DND-41 (cell line): ENCODE measurements at regions not wholly inside any gene's neighbourhood (a gene's known extent, or its start where the extent isn't known, plus 50 kb on each side); places are given as distances from the start of the nearest gene placed in this dataset.

ENCODE experiments used
- ATAC-seq: fragments of 200-7000 bp; cut with Tn5 transposase; 3 replicates; pipeline ENCODE4 v1.9.1; 2021; ENCODE audit warnings: low read depth; ENCODE audit not compliant: insufficient read depth
- DNase-seq: peaks from one replicate; pipeline ENCODE4 v3.0.0-alpha.2; 2020
- H2AFZ ChIP-seq: 2 replicates; pipeline ENCODE4 v1.6.0; 2012; ENCODE audit warnings: low read depth, low read length
- H3K27ac ChIP-seq: 2 replicates; pipeline ENCODE4 v1.5.1; 2012; ENCODE audit warnings: low read length, inconsistent platforms
- H3K27me3 ChIP-seq: fragments of 200-600 bp; sonication (generic); 2 replicates; pipeline ENCODE4 v1.6.0; 2012; ENCODE audit warnings: low read length, mild to moderate bottlenecking, inconsistent platforms; ENCODE audit not compliant: insufficient read depth, poor library complexity
- H3K36me3 ChIP-seq: 2 replicates; pipeline ENCODE4 v1.5.1; 2012; ENCODE audit warnings: low read length, inconsistent platforms; ENCODE audit not compliant: insufficient read depth
- H3K4me1 ChIP-seq: 2 replicates; pipeline ENCODE4 v1.5.1; 2012; ENCODE audit warnings: mild to moderate bottlenecking, low read length; ENCODE audit not compliant: insufficient read depth
- H3K4me2 ChIP-seq: 2 replicates; pipeline ENCODE4 v1.6.0; 2012; ENCODE audit warnings: mild to moderate bottlenecking, moderate library complexity, low read length, inconsistent platforms; ENCODE audit not compliant: insufficient read depth
- H3K4me3 ChIP-seq, 2 experiments: fragments of 200-600 bp in 1 of 2; shearing (Covaris generic) in 1 of 2; 2 replicates each; pipeline ENCODE4 v1.5.1; 2012 to 2016; ENCODE audit warnings: inconsistent platforms in 2 of 2, low read length in 2 of 2, mild to moderate bottlenecking in 2 of 2, low read depth in 1 of 2, moderate library complexity in 1 of 2
- H3K79me2 ChIP-seq: 2 replicates; pipeline ENCODE4 v1.6.0; 2012; ENCODE audit warnings: low read length, inconsistent platforms; ENCODE audit not compliant: insufficient read depth
- H3K9ac ChIP-seq: 2 replicates; pipeline ENCODE4 v1.6.0; 2012; ENCODE audit warnings: low read depth, mild to moderate bottlenecking, inconsistent platforms, low read length, moderate library complexity
- H3K9me3 ChIP-seq: 2 replicates; pipeline ENCODE4 v1.5.1; 2012; ENCODE audit warnings: low read length, moderate library complexity, mild to moderate bottlenecking, inconsistent platforms; ENCODE audit not compliant: insufficient read depth, severe bottlenecking
- H4K20me1 ChIP-seq: 2 replicates; pipeline ENCODE4 v1.6.0; 2012; ENCODE audit warnings: low read length; ENCODE audit not compliant: insufficient read depth
- EZH2 ChIP-seq: IDR thresholded peaks from 3 replicates; pipeline ENCODE4 v1.6.1; 2012; ENCODE audit warnings: borderline replicate concordance, low read depth, mild to moderate bottlenecking, moderate library complexity, low read length, inconsistent platforms; ENCODE audit not compliant: severe bottlenecking
- TF ChIP-seq, protein P1 (sequence below): IDR thresholded peaks from 2 replicates; pipeline ENCODE4 v1.5.1; 2012; ENCODE audit warnings: borderline replicate concordance, low read length, moderate library complexity, mild to moderate bottlenecking; ENCODE audit not compliant: poor library complexity, severe bottlenecking; ENCODE audit errors: extremely low read depth

DNA sequence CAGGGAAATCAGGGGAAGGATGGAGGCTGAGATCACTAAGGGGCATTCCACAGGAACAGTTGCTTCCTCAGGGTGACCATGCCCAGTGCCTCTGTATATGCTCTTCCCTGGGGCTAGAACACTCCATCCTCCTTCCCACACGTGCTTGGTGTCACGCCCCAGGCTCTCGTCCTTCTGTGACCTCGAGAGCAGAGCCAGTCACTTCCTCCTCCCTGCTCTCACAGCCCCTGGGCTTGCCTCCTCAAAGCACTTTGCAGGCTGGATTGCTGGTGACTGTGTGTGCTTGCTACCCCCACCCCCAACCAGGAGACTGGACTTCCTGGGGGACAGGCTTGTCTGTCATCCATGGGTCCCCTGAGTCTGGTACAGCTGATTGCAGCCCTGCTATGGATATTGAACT lies 56.5 kb upstream of the AMPD3 start:
- ATAC-seq (no peak), DNase-seq (no peak)
- Histone ChIP-seq H2AFZ (no peak overlapping the region), H3K4me1 (no peaks in the 10 kb centered on the region), H4K20me1 (no peaks in the 10 kb centered on the region), H3K27me3 (peaks cover 17% of the 10 kb centered on the region), H3K79me2 (no peaks in the 10 kb centered on the region), H3K4me2 (no peak overlapping the region), H3K9me3 (no peaks in the 10 kb centered on the region), H3K4me3 (no peak overlapping the region), H3K9ac (no peak overlapping the region), H3K36me3 (no peaks in the 10 kb centered on the region), H3K27ac (no peak overlapping the region)
- TF ChIP-seq, protein P1, sequence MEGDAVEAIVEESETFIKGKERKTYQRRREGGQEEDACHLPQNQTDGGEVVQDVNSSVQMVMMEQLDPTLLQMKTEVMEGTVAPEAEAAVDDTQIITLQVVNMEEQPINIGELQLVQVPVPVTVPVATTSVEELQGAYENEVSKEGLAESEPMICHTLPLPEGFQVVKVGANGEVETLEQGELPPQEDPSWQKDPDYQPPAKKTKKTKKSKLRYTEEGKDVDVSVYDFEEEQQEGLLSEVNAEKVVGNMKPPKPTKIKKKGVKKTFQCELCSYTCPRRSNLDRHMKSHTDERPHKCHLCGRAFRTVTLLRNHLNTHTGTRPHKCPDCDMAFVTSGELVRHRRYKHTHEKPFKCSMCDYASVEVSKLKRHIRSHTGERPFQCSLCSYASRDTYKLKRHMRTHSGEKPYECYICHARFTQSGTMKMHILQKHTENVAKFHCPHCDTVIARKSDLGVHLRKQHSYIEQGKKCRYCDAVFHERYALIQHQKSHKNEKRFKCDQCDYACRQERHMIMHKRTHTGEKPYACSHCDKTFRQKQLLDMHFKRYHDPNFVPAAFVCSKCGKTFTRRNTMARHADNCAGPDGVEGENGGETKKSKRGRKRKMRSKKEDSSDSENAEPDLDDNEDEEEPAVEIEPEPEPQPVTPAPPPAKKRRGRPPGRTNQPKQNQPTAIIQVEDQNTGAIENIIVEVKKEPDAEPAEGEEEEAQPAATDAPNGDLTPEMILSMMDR, result no peak
- no peak for TF ChIP-seq EZH2

DNA sequence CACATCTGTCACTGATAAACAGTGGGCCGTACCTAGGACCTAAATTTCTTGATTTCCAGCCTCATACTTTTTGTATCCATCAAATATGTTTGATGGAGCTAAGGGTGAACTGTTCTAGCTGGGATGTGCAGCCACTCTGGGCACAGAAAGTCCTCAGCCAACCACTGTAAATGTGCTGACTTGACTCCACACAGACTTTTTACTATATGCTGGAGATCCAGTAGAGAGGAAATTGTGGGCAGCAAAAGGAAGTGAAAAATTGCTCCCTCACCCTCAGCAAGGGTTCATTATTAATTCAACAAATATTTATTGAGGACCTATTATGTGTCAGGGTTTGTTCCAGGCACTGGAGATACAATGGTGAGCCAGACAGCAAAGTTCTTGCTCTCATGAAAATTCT lies 54.2 kb upstream of the AMPD3 start:
- Histone ChIP-seq H3K9ac (no peak overlapping the region), H2AFZ (no peak overlapping the region), H3K36me3 (no peaks in the 10 kb centered on the region), H4K20me1 (0 out of 2 replicates have a peak, but pooled peaks cover 2% of the 10 kb centered on the region), H3K9me3 (no peaks in the 10 kb centered on the region), H3K27ac (no peak overlapping the region), H3K79me2 (no peaks in the 10 kb centered on the region), H3K4me3 (no peak overlapping the region), H3K4me2 (no peak overlapping the region), H3K27me3 (peaks cover 17% of the 10 kb centered on the region), H3K4me1 (no peaks in the 10 kb centered on the region)
- TF ChIP-seq EZH2, result no peak
- TF ChIP-seq, protein P1, result no peak
- DNase-seq (no peak), ATAC-seq (no peak)

DNA sequence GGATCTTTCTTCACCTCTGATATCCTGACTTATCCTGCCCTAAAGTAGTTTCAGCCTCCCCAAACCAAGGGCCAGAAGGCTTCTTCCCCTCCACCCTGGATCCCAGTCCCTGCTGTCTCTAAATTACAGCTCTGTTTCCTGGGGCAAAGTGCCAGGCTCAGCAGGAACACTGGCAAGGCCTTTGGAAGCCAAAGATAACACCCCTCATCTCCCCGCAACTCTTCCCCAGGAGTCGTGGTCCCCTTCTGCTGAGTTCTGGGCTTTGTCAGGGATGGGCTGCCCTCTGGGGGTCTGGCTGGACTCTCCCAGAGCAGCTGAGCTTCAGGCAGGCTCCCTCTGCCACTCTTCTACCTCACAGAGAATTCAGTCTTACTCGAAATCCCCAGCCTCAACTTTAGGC lies 53.8 kb upstream of the AMPD3 start:
- H4K20me1 ChIP-seq, result 0 out of 2 replicates have a peak, but pooled peaks cover 3% of the 10 kb centered on the region
- no peaks in the 10 kb centered on the region for H3K79me2 ChIP-seq
- H3K9me3 ChIP-seq, result no peaks in the 10 kb centered on the region
- ATAC-seq (no peak), DNase-seq (no peak)
- H3K36me3 ChIP-seq, result no peaks in the 10 kb centered on the region
- H3K4me2 ChIP-seq, result no peak overlapping the region
- peaks cover 13% of the 10 kb centered on the region for H3K27me3 ChIP-seq
- no peak for TF ChIP-seq EZH2
- TF ChIP-seq, protein P1, result no peak
- no peaks in the 10 kb centered on the region; the same call in 1 of the 2 replicates for H3K4me1 ChIP-seq
- H3K27ac ChIP-seq, result no peak overlapping the region
- H3K4me3 ChIP-seq, result no peak overlapping the region
- no peak overlapping the region for H3K9ac ChIP-seq
- no peak overlapping the region for H2AFZ ChIP-seq

DNA sequence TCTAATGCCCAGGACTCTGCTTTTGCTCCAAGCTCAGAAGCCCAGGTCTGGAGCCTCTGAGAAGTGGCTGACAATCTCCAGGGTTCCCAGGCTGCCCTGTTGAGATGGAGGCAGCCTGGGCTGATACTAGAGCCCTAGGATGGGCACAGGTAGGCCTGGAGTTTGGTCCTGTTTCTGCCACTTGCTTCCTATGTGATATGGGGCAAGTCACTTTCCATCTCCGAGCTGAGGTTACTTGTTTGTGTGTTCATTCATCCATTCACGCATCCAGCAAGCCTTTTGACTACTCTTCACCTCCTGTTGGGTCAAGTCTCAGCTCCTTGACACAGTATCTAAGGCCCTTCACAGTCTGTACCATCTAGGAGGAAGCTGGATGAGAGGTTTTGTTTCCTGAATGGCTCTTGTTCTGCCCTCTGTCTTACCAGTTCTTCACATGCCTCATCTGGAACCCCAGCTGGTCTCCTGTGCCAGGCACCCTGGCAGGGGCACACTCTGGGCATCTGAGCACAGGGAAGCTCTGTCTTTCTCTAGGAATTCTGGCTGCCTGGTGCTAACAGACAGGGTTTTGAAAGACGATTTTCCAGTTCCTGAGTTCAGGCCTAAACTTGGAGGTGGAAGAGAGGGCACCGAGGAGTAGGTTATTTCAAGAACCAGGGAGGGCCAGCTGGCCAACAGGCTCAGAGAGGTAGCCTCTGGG lies 53.2 kb upstream of the AMPD3 start:
- Histone ChIP-seq H4K20me1 (0 out of 2 replicates have a peak, but pooled peaks cover 3% of the 10 kb centered on the region), H3K36me3 (no peaks in the 10 kb centered on the region), H3K4me1 (no peaks in the 10 kb centered on the region; the same call in 1 of the 2 replicates), H3K9ac (no peak overlapping the region), H3K4me2 (no peak overlapping the region), H2AFZ (no peak overlapping the region), H3K4me3 (no peak overlapping the region), H3K27ac (no peak overlapping the region), H3K79me2 (no peaks in the 10 kb centered on the region), H3K27me3 (peaks cover 7% of the 10 kb centered on the region), H3K9me3 (no peaks in the 10 kb centered on the region)
- ATAC-seq, result no peak
- TF ChIP-seq EZH2, result no peak
- TF ChIP-seq, protein P1, result no peak
- DNase-seq, result no peak
